ENCODE measurements at regions not wholly inside any gene's neighbourhood (a gene's known extent, or its start where the extent isn't known, plus 50 kb on each side); places are given as distances from the start of the nearest gene placed in this dataset.
"Not testable (repeated sequence)": the region's sequence is repeated elsewhere in the genome, so short reads cannot be mapped to it uniquely, and the experiment has no call there.

DNA sequence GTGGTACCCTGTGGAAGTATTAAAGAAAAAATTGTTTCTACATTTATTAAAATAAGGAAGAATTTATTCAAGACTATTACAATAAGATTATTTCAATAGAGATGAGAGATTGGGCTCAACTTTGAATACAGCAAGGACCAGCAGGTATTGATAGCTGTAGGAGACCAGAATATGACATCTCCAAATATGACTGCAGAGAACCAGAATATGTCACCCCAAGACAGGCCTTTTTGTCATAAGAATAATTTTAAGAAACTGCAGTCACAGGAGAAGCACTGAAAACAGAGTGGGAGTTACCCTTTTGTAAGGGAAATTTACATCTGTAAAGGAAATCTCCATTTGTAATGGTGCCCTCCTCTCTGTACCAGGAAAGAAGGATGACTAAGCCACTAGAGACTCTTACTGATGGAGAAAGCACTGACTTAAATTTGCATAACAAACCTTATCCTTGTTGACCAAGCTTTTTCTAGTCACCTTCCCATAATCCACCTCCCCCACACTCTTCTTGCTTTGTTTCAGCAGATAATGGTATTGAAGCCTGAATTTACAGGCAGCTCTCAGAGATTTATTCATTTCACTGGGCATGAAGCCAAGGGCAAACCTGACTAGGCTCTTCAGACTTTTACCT, 145.1 kb upstream of the RMP24 start:
- no peak for DNase-seq

DNA sequence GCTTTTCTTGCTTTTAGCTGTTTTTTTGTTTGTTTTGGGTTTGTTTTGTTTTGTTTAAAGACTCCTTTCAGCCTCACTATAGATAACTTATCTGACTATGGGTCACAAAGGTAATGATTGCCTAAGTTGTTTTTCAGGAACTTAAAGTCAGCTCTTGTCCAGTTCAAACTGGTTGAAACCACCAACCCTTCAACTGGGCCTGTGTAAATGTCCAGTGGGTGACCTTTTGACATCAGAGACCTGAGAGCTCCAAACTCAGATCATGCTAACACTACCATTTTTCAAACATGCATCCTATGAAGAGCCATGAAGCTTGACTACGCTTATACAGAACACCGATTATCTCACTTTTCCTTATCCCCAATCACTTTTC, 144.6 kb upstream of the RMP24 start:
- no peak for DNase-seq

DNA sequence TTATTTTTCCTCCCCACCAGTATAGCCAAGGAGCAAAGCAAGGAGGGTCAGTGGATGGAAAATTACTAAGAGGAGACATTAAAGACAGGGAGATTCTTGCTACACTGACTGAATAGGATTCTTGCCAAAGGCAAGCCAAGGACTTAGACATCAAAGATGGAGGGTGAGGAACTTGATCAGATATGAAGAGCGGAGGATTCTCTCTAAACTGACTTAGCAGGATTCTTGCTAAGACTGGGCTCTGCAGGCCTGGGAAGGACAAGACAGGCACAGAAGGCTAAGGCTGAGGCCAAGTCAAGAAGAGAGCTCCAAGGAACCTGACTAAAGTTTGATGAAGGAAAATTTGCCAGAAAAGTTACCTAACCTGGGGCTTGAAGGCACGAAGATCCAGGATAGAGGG, 143.9 kb upstream of the RMP24 start:
- DNase-seq: no peak

DNA sequence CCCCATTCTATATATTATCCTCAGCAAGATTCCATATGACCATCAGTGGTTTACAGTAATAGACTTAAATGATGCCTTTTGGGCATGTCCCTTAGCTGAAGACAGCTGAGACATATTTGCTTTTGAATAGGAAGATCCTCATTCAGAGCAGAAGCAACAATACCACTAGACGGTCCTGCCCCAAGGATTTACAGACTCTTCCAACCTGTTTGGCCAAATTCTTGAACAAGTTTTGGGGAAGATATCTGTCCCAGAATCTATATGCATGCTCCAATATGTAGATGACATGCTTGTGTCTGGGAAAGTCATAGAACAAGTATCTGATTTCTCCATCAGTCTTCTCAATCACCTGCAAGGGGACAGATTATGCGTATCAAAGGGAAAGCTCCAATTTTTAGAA, 137.1 kb upstream of the RMP24 start:
- no peak for DNase-seq

DNA sequence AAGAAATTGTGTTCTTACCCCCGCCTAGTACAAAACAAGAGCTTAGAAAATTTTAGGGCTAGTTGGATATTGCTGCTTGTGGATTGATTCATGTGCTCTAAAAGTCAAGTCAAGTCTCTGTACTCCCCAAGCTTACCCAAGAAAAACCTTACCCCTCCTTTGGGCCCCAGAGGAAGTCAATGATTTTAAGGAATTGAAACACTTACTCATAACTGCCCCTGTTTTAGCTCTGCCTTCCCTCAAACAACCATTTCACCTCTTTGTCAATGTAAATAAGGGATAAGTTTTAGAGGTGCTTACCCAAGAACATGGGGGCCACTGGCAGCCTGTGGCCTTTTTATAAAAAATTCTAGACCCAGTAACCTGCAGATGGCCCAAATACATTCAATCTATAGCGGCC, 136.6 kb upstream of the RMP24 start:
- DNase-seq: no peak

DNA sequence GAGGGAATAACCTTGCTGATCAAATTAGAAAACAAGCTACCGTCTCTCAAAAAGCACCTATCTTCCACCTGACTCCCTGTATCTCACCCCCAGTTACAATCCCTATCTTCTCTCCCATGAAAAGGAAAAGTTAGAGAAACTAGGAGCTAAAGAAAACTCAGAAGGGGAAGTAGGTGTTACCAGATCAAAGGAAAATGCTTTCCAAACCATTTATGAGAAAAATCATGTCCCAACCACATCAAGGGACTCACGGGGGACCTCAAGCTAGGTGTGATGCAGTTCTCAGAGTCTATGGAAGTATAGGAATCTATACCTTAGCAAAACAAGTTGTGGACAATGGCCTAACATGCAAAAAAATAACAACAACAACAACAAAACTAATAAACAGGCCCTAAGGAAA, 135.5 kb upstream of the RMP24 start:
- no peak for DNase-seq

DNA sequence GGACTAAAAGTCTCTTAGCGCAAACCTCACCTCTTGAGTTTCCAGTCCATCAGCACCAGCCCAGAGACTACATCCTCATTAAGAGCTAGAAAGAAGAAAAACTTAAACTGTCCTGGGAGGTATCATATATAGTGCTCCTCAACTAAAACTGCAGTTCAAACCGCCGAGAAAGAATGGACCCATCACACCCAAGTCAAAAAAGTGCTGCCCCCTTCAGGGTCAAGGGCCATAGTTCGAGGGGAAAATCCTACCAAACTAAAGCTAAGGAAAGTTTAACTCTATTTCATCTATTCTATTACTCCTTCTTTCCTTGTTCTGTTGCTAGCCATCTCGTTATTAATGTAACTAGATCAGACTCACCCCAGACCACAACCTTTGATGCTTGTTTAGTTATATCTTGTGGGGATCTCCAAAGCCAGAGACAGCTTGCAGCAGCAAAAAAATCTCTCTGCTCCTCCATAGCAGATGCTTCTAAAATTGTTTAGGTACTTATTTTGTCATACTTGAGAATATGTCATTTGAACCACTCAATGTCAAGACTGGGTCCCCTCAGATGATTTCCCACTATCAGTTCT, 134.5 kb upstream of the RMP24 start:
- DNase-seq: no peak

DNA sequence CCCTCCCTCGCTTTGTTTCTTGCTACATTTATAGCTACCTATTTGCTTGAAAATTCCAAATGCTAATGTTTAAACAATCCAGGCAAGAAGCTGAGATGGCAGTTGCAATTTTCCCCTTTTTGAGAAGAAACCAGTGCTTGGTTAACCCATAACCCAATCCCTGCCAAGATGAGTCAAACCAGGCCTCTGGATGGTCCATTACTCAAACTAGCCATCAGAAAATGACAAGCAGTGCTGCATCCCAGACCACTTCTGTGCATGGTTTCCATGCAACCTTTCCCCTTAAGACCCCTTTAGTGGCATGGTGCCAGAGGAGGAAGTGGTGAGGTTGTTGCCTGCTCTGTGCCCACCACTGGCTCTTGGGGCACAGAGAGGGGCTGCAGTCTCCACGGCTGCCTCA, 131.2 kb upstream of the RMP24 start:
- DNase-seq: no peak

DNA sequence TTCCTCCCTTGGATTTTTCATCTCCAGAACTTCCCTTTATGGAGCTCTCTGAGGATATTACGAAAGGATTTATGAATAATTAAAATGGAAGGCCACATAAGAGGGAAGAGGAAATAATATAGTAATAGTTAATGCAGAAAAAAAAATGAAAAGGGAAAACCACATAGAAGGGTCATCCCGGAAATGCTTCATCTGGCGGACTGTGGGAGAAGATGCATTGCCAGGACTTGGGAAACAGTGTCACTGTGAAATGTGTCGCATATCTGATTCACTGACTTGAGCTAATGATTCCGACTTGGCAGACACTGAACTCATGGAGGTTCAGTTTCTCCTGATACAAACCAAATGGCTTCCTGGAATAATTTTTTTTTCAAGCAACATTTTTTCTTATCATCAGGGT, 129.9 kb upstream of the RMP24 start:
- no peak for DNase-seq

DNA sequence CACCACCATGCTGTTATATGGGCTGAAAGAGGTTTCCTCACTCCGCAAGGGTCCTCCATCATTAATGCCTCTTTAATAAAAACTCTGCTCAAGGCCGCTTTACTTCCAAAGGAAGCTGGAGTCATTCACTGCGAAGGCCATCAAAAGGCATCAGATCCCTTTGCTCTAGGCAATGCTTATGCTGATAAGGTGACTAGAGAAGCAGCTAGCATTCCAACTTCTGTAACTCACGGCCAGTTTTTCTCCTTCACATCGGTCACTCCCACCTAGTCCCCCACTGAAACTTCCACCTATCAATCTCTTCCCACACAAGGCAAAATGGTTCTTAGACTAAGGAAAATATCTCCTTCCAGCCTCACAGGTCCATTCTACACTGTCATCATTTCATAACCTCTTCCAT, 124.2 kb upstream of the RMP24 start:
- not testable (repeated sequence) for DNase-seq

DNA sequence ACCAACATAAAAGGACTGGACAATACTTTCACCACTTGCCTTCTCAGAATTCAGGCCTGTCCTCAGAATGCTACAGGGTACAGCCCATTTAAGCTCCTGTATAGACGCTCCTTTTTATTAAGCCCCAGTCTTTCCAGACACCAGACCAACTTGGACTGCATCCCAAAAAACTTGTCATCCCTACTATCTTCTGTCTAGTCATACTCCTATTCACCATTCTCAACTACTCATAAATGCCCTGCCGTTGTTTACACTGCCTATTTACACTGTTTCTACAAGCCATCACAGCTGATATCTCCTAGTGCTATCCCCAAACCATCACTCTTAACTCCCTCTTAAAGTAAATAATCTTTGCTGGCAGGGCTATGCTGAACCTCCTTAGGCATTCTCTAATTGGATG, 123.2 kb upstream of the RMP24 start:
- not testable (repeated sequence) for DNase-seq

DNA sequence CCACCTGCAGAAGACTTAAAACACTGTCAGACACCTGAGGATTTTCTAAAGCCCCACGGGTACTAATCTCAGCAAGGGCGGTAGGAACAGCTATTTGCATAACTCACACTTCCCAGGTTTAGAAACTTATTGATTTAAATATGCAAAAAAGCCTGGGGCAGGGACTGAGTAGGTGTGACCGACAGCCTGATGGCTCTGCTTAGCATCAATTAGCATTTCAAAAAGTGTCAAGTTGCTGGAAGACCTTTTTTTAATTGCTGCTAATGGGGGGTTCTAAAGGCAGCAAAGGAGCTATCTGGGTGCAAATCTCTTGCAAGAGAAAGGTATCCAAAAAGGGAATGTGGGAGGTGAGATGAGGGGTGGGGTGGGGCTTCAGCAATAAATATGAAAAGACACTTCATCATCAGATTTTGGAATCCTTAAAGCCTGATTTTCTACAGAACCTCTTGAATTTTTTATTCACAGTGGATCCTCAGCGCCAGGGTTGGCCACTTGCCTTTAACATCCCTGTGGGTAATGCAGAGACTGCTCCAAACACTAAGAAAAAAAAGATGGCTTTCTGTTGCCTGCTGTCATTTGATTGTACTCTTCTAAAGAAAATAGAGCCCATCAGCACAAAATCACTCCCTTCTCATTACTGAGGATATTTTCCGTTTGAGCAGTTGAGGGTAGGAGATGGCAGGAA, 121.1 kb upstream of the RMP24 start:
- DNase-seq: no peak

DNA sequence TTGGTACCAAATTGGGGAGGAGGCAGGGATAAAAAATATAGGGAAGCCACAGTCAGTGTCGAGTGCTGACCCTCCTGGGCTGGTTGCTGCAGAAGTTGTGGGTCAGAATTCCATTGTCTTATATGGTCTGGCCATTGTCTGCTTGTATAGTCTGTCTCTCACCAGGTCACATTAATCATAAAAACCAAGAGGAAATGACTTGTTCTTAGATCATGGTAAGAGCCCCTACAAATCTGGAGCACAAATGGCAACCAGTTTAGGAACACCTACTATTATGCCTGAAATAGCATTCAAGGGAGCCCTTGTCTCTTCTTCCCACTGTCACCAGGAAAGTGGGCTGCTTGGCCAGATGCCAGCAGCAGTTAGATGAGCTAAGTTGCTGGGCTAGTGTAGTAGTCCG, 119.7 kb upstream of the RMP24 start:
- no peak for DNase-seq

DNA sequence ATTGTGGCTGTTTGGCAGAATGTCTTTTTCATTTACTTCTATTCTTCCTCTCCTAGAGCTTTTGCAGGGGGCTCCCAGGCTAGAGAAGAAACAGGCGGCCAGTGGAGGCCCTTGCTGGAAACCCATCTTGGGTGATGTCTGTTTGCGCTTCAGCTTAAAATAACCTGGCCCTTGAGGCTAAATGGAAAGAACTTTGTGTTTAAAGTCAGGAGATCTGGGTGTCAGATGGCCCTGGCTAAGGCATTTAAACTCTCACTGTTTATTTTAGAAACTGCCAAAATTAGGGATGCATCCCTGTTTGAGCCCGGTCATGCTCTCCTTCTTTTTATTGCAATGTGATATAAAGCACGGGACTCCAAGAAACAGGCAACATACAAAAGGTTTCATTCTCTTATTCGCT, 118.4 kb upstream of the RMP24 start:
- DNase-seq: no peak

DNA sequence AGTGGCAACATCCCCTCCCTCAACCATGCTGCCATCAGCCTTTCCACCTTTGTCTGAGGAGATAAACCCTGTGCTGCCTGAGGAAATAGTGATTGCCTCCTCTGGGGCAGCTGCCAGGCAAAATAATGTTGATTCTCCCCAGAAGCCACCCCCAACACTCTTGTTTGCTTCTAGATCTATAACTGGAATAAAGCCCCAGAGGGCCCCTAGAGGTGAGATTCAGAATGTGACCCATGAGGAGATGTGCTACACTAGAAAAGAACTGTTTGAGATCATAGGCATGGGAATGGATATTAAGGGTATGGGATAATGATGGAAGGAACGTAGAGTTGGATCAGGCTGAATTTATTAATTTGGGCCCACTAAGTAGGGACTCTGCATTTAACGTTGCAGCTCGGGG, 116.3 kb upstream of the RMP24 start:
- no peak for DNase-seq

DNA sequence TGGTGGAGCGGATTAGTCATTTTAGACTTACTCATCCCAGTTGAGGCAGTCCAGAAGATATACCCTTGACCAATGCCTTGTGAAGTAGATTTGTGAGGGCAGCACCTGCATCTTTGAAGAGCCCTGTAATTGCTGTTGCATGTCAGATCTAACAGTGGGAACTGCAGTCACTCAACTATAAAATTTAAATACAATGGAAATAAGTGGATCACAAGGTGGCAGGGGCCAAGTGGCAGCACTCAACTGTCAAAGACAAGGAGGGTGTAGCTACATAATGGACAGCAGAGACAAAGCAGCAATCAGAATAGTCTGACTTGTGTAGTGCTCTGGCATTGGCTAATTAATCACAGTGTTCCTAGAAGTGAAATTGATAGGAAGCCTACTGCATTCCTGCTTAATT, 115.8 kb upstream of the RMP24 start:
- DNase-seq: not testable (repeated sequence)

DNA sequence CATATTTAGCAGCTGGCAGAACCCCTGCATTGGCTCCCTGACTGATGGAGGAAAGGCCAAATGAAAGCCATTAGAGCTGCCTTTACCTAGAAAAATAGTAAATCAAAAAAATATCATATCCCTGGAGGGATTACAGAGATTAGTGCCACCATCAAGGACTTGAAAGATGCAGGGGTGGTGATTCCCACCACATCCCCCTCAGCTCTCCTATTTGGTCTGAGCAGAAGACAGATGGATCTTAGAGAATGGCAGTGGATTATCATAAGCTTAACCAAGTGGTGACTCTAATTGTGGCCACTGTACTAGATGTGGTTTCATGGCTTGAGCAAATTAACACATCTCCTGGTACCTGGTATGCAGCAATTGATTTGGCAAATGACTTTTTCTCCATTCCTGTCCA, 114.9 kb upstream of the RMP24 start:
- DNase-seq: peak; percentile 25

DNA sequence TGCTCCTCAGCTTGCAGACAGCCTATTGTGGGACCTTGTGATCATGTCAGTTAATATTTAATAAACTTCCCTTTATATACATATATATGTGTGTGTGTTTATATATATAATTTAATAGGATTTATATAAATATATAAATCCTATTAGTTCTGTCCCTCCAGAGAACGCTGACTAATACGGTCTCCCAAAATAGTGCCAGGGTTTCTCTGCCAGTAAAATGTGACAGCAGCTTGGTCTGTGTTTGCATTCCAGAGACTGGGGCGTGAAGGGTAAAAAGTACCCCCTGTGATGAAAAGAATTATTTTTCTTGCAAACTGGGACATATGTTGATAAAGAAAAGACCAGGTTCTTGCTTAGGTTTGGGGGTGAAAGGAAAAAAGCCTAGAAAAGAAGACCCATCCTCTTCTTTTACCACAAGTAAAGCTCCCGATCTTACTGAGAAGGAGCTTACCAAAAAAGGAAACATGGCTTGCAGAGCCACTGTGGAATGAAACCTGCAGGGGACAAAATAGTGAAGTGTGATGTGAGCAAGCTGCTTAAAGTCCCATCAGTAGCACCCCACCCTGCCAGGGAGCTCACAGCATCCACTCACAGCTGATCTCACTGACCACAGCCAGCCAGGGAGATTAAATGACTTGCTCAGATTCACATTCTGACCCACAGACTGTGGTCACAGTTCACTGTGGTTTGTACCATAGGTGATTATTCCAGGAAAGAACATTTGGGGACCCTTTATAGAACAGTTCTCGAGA, 110.9 kb upstream of the RMP24 start:
- no peak for DNase-seq

DNA sequence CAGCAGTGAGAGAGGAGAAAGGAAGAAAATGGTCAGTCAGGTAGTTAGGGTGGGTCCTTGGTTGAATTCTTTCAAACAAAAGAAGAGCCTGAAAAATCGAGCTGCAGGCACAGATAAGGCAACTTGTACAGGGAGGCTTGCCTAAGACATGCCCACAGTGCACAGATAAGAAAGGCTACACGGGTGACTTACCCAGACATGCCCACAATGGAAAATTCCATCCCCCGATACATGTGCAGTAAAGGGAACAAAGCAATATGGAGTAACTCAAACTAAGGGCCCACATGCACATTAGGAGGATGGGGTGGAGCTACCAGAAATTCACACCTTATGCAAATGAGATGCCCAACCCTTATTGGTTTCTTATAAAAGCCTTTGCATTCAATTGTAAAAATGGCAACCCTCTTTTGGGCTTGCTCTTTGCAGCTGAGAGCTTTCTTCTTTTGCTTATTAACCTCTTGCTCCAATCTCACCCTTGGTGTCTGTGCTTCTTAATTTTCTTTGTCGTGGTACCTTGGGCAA, 110.3 kb upstream of the RMP24 start:
- no peak for DNase-seq

DNA sequence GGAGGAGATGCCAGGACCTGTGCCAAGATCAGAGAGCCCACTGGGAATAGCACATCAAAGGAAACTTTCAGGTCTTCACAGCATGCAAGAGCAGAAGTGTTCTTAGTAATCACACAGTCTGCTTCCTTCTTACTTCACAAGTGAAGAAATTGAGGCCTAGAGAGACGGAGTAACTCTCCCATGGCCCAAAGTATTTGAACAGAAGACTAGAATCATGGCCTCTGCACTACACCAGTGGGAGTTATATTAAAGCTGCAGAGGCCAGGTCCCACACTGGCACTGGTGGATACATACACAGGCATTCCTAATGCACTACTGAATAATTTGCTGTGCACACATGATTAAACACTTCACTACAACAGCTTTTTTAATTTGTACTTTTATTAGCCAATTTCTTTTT, 107.6 kb upstream of the RMP24 start:
- DNase-seq: no peak

DNA sequence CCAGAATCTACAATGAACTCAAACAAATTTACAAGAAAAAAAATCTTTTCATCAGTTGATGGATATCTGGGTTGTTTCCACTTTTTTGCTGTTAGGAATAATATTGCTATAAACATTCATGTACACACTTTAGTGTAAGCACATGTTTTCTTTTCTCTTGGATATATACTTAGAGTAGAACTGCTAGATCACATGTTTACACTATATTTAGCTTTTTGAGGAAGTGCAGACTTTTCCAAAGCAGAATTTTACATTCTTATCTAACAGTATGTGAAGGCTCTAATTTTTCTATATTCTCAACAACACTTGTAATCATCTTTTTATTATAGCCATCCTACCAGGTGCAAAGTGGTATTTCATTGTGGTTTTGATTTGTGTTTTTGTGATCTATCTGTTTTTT, 103.6 kb upstream of the RMP24 start:
- no peak for DNase-seq

DNA sequence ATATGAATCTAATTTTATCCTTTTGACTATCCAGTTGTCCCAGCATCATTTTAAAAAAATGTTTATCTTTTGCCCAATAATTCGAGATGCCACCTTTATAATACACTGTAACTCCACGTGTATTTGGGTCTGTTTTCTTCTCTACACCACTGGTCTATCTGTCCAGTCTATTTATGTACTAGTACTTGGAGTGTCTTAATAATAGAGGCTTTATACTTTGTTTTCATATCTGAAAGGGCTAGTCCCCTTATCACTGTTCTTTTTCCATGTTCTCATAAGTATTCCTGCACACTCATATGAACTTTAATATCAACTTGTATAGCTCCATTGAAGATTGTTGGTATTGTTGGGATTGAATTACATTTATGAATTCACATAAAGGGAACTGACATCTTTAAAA, 101.1 kb upstream of the RMP24 start:
- no peak for DNase-seq

DNA sequence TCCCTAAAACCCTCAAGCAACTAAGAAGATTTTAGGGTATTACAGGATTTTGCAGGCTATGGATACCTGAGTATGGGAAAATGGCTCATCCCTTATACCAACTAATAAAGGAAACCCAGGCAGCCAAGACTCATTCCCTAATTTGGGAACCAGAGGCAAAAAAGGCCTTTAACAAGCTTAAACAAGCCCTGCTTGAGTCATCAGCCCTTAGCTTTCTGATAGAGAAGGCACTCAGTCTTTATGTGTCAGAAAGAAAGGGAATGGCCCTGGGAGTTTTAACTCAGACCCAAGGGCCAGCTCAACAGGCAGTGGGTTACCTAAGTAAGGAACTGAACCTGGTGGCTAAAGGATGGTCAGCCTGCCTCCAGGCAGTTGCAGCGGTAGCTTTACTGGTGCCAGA, 96.9 kb upstream of the RMP24 start:
- no peak for DNase-seq

DNA sequence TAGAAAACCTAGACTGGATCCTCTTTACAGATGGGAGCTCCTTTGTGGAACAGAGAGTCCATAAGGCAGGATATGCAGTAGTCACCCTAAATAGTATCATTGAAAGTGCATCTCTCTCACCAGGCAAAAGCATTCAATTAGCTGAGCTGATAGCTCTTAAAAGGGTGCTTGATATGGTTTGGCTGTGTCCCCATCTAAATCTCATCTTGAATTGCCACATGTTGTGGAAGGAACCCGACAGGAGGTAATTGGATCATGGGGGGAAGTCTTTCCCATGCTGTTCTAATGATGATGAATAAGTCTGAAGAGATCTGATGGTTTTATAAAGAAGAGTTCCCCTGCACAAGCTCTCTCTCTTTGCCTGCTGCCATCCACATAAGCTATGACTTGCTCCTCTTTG, 96.2 kb upstream of the RMP24 start:
- peak; percentile 80 for DNase-seq
